ENCODE measurements at regions not wholly inside any gene's neighbourhood (a gene's known extent, or its start where the extent isn't known, plus 50 kb on each side); places are given as distances from the start of the nearest gene placed in this dataset.

- TF ChIP-seq EZH2phosphoT487 (IDR thresholded peaks at IDR 0.05; ENCODE audit: insufficient read depth, low read depth) = no peak
- no peak for TF ChIP-seq EZH2 (IDR thresholded peaks at IDR 0.05; ENCODE audit: insufficient read depth, poor library complexity, severe bottlenecking)
Observed at GRCh38 chr20:22880277-22880676, 154.8 kb upstream of the SSTR4 start.
